GM18870 (cell line): ENCODE measurements at regions not wholly inside any gene's neighbourhood (a gene's known extent, or its start where the extent isn't known, plus 50 kb on each side); places are given as distances from the start of the nearest gene placed in this dataset.

ENCODE experiments used
- ATAC-seq: cut with Tn5 transposase; IDR thresholded peaks from one replicate; pipeline ENCODE4 v1.9.1; 2021; ENCODE audit warnings: moderate library complexity; ENCODE audit not compliant: unreplicated experiment

GRCh38 chr5:136424835-136425584, 59.7 kb upstream of the TRPC7 start:
- no peak for ATAC-seq

- no peak for ATAC-seq
These were observed 58.7 kb upstream of the TRPC7 start for GRCh38 chr5:136423944-136424606.

- ATAC-seq, result no peak
These were observed 55.0 kb upstream of the TRPC7 start for GRCh38 chr5:136420168-136420898.

DNA sequence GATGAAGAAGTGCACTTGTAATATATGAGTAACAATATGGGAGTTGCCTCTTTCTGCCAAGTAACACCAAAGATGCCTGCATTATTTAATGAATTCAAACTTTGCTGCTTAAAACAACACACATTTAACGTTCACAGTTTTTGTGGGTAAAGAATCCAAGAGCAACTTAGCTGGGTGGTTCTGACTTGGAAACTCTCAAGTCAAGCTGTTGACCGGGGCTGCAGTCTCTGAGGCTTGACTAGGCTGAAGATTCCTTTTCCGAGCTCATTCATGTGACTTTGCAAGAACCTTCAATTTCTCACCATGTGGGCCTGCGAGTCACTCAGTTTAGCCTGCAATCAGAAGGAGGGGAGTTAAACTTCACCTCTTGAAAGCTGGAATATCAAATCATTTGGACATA, 53.0 kb upstream of the TRPC7 start:
- no peak for ATAC-seq
